ENCODE measurements at regions not wholly inside any gene's neighbourhood (a gene's known extent, or its start where the extent isn't known, plus 50 kb on each side); places are given as distances from the start of the nearest gene placed in this dataset.
A peak's percentile ranks its signal among the peaks of the same experiment; 100 is the strongest.

GRCh38 chr4:173839865-173840264 lies 309.8 kb upstream of the HAND2 start:
- DNase-seq = no peak
- Histone ChIP-seq H3K4me3 (no peak overlapping the region), H3K4me1 (replicated peaks in 1 of 2) (no peaks in the 10 kb centered on the region), H3K27me3 (no peaks in the 10 kb centered on the region), H3K36me3 (replicated peaks in 1 of 2) (no peaks in the 10 kb centered on the region), H3K27ac (no peak overlapping the region), H3K9me3 (replicated peaks in 1 of 3) (no peaks in the 10 kb centered on the region)
- WGBS, 4 donors = 62 to 79% (median 70%) methylated on average over 3 of the region's 3 CpGs
- no peak for TF ChIP-seq POLR2A (IDR thresholded peaks at IDR 0.05)
- no peak for TF ChIP-seq CTCF (IDR thresholded peaks at IDR 0.05)
- intact Hi-C loops (cut with DNase I) = no loop called here

GRCh38 chr4:173837517-173837916 lies 307.5 kb upstream of the HAND2 start:
- no peaks in the 10 kb centered on the region for H3K9me3 ChIP-seq (replicated peaks in 1 of 3)
- no peaks in the 10 kb centered on the region for H3K27me3 ChIP-seq
- TF ChIP-seq POLR2A (IDR thresholded peaks at IDR 0.05) (no peak), CTCF (IDR thresholded peaks at IDR 0.05) (no peak)
- 69 to 80% (median 75%) methylated on average over 3 of the region's 3 CpGs for WGBS, 4 donors
- H3K4me3 ChIP-seq = no peak overlapping the region
- intact Hi-C loops (cut with DNase I) = no loop called here
- no peaks in the 10 kb centered on the region for H3K4me1 ChIP-seq (replicated peaks in 1 of 2)
- DNase-seq = no peak
- no peaks in the 10 kb centered on the region for H3K36me3 ChIP-seq (replicated peaks in 1 of 2)
- H3K27ac ChIP-seq = no peak overlapping the region

- Histone ChIP-seq H3K27ac (peak overlapping the region in 1 of 5 donors; percentile 13), H3K4me1 (replicated peaks in 1 of 2) (no peaks in the 10 kb centered on the region), H3K9me3 (replicated peaks in 1 of 3) (no peaks in the 10 kb centered on the region), H3K4me3 (no peak overlapping the region), H3K36me3 (replicated peaks in 1 of 2) (no peaks in the 10 kb centered on the region), H3K27me3 (no peaks in the 10 kb centered on the region)
- peak in 4 of 7 donors; percentile 10 to 78 (median 20) for DNase-seq
- 37 to 58% (median 46%) methylated on average over 4 of the region's 4 CpGs for WGBS, 4 donors
- intact Hi-C loops (cut with DNase I) = no loop called here
- TF ChIP-seq POLR2A (IDR thresholded peaks at IDR 0.05) = no peak
- no peak for TF ChIP-seq CTCF (IDR thresholded peaks at IDR 0.05)
Measured at GRCh38 chr4:173835903-173836302, 305.9 kb upstream of the HAND2 start.

- Histone ChIP-seq H3K4me3 (no peak overlapping the region), H3K27ac (no peak overlapping the region), H3K4me1 (replicated peaks in 1 of 2) (no peaks in the 10 kb centered on the region), H3K36me3 (replicated peaks in 1 of 2) (no peaks in the 10 kb centered on the region), H3K9me3 (replicated peaks in 1 of 3) (no peaks in the 10 kb centered on the region), H3K27me3 (no peaks in the 10 kb centered on the region)
- 55 to 78% (median 58%) methylated on average over 1 of the region's 1 CpG for WGBS, 4 donors
- no peak for DNase-seq
- intact Hi-C loops (cut with DNase I) = no loop called here
- TF ChIP-seq POLR2A (IDR thresholded peaks at IDR 0.05) (no peak), CTCF (IDR thresholded peaks at IDR 0.05) (no peak)
Measured at GRCh38 chr4:173834151-173834550, 304.1 kb upstream of the HAND2 start.
